SK-N-SH (cell line): ENCODE measurements at regions not wholly inside any gene's neighbourhood (a gene's known extent, or its start where the extent isn't known, plus 50 kb on each side); places are given as distances from the start of the nearest gene placed in this dataset.

Experiments used
- CTCF ChIA-PET: fragments of 300-600, 350-600 bp; formaldehyde crosslinking; extraction: SDS; loops from one replicate; lab custom pipeline; 2021; lab: Yijun Ruan, JAX
- POLR2A ChIA-PET: fragments of 350-600 bp; sonication (Branson Sonifier 250); formaldehyde crosslinking; extraction: SDS; loops from one replicate; lab custom pipeline; 2020; ENCODE audit warnings: antibody characterized with exemption, inconsistent platforms; lab: Yijun Ruan, JAX
- DNase-seq: peaks from one replicate; pipeline ENCODE4 v3.0.0; 2012
- H2AFZ ChIP-seq: fragments of 200-600 bp; sonication (generic); 2 replicates; pipeline ENCODE4 v1.8.1; 2016; ENCODE audit warnings: antibody characterized with exemption, mild to moderate bottlenecking, low read depth
- H3F3A ChIP-seq: fragments of 200-600 bp; sonication (generic); replicated peaks from 2 replicates; pipeline ENCODE3; 2016; ENCODE audit warnings: antibody characterized with exemption, mild to moderate bottlenecking; ENCODE audit not compliant: insufficient read depth
- H3K27ac ChIP-seq, 2 experiments: fragments of 200-500 bp in 1 of 2; fragments of 200-600 bp in 1 of 2; sonication (Bioruptor generic) in 1 of 2; sonication (generic), shearing (Covaris generic) in 1 of 2; 2 replicates each; pipeline versions ENCODE4 v1.5.1 to v1.6.1; 2014 to 2016; ENCODE audit warnings: low read depth in 2 of 2, inconsistent platforms in 1 of 2, low read length in 1 of 2, mild to moderate bottlenecking in 1 of 2, mixed read lengths in 1 of 2
- H3K27me3 ChIP-seq: fragments of 200-600 bp; sonication (generic), shearing (Covaris generic); 2 replicates; pipeline ENCODE4 v1.6.1; 2016; ENCODE audit warnings: mixed run types; ENCODE audit not compliant: insufficient read depth
- H3K36me3 ChIP-seq, 2 experiments: fragments of 200-500 bp in 1 of 2; fragments of 200-600 bp in 1 of 2; sonication (Bioruptor generic) in 1 of 2; sonication (generic) in 1 of 2; replicated peaks in 1 of 2; 2 replicates each; pipeline versions ENCODE3 to v1.5.1; 2014 to 2016; ENCODE audit warnings: low read length in 1 of 2, mild to moderate bottlenecking in 1 of 2; ENCODE audit not compliant: insufficient read depth in 2 of 2, control insufficient read depth in 1 of 2
- H3K4me1 ChIP-seq, 2 experiments: fragments of 200-500 bp in 1 of 2; fragments of 200-600 bp in 1 of 2; sonication (Bioruptor generic) in 1 of 2; sonication (generic), shearing (Covaris generic) in 1 of 2; 2 replicates each; pipeline versions ENCODE4 v1.5.1 to v1.6.1; 2014 to 2016; ENCODE audit warnings: low read depth in 1 of 2, low read length in 1 of 2, mixed run types in 1 of 2; ENCODE audit not compliant: insufficient read depth in 2 of 2, control insufficient read depth in 1 of 2
- H3K4me2 ChIP-seq: fragments of 200-600 bp; sonication (generic), shearing (Covaris generic); 2 replicates; pipeline ENCODE4 v1.6.1; 2017; ENCODE audit warnings: mixed run types
- H3K4me3 ChIP-seq, 2 experiments: fragments of 200-500 bp in 1 of 2; fragments of 200-600 bp in 1 of 2; sonication (Bioruptor generic) in 1 of 2; sonication (generic), shearing (Covaris generic) in 1 of 2; 2 replicates each; pipeline versions ENCODE4 v1.5.1 to v1.8.1; 2014 to 2016; ENCODE audit warnings: low read depth in 2 of 2, inconsistent platforms in 1 of 2, low read length in 1 of 2, mild to moderate bottlenecking in 1 of 2, mixed read lengths in 1 of 2, moderate library complexity in 1 of 2
- H3K79me2 ChIP-seq: fragments of 200-600 bp; sonication (generic); 2 replicates; pipeline ENCODE4 v1.8.1; 2017; ENCODE audit warnings: mild to moderate bottlenecking; ENCODE audit not compliant: insufficient read depth
- H3K9ac ChIP-seq: fragments of 200-600 bp; sonication (generic); 2 replicates; pipeline ENCODE4 v1.6.1; 2017; ENCODE audit warnings: mixed run types
- H3K9me2 ChIP-seq: fragments of 200-600 bp; sonication (generic); 2 replicates; pipeline ENCODE4 v1.6.1; 2017; ENCODE audit warnings: mixed run types
- H3K9me3 ChIP-seq: fragments of 200-600 bp; sonication (generic); 2 replicates; pipeline ENCODE4 v1.6.1; 2017; ENCODE audit warnings: mixed run types, mild to moderate bottlenecking, moderate library complexity
- H4K20me1 ChIP-seq: fragments of 200-600 bp; sonication (generic); 2 replicates; pipeline ENCODE4 v1.6.1; 2017; ENCODE audit warnings: mild to moderate bottlenecking, mixed run types; ENCODE audit not compliant: insufficient read depth
- CHD2 ChIP-seq: fragments of 150-350 bp; IDR thresholded peaks from 2 replicates; pipeline ENCODE4 v1.6.1; 2018; ENCODE audit warnings: low read length; ENCODE audit not compliant: partially characterized antibody
- ELF1 ChIP-seq: IDR thresholded peaks from 2 replicates; pipeline ENCODE4 v1.4.0; 2012
- FOSL2 ChIP-seq: IDR thresholded peaks from 2 replicates; pipeline ENCODE4 v1.4.0; 2012; ENCODE audit warnings: low read depth, mild to moderate bottlenecking, moderate library complexity, borderline replicate concordance
- FOXM1 ChIP-seq: IDR thresholded peaks from 2 replicates; pipeline ENCODE4 v1.4.0; 2012; ENCODE audit warnings: low read depth, mild to moderate bottlenecking
- JUND ChIP-seq: IDR thresholded peaks from 2 replicates; pipeline ENCODE4 v1.4.0; 2012
- MEF2A ChIP-seq: IDR thresholded peaks from 2 replicates; pipeline ENCODE4 v1.4.0; 2012; ENCODE audit warnings: low read depth, borderline replicate concordance
- NFIC ChIP-seq: IDR thresholded peaks from 2 replicates; pipeline ENCODE4 v1.4.0; 2012; ENCODE audit warnings: borderline replicate concordance
- NRF1 ChIP-seq: IDR thresholded peaks from 2 replicates; pipeline ENCODE4 v1.6.1; 2012; ENCODE audit warnings: low read depth, mild to moderate bottlenecking, low read length
- POLR2AphosphoS5 ChIP-seq: IDR thresholded peaks from 2 replicates; pipeline ENCODE4 v1.6.1; 2012; ENCODE audit warnings: low read depth, low read length
- RAD21 ChIP-seq: IDR thresholded peaks from 2 replicates; pipeline ENCODE4 v1.6.1; 2012; ENCODE audit warnings: mild to moderate bottlenecking, low read length
- RCOR1 ChIP-seq: fragments of 150-350 bp; IDR thresholded peaks from 2 replicates; pipeline ENCODE4 v1.6.1; 2017; ENCODE audit warnings: antibody characterized with exemption, low read length
- REST ChIP-seq: IDR thresholded peaks from 2 replicates; pipeline ENCODE4 v1.6.1; 2012; ENCODE audit warnings: mild to moderate bottlenecking, low read depth, low read length, moderate library complexity
- RXRA ChIP-seq: IDR thresholded peaks from 2 replicates; pipeline ENCODE4 v1.4.0; 2012; ENCODE audit warnings: low read depth, mild to moderate bottlenecking, borderline replicate concordance
- SIN3A ChIP-seq: IDR thresholded peaks from 2 replicates; pipeline ENCODE4 v1.6.1; 2012; ENCODE audit warnings: low read depth, mild to moderate bottlenecking, low read length, moderate library complexity, borderline replicate concordance
- SMC3 ChIP-seq: IDR thresholded peaks from 2 replicates; pipeline ENCODE4 v1.6.1; 2012; ENCODE audit warnings: low read depth, low read length, improper control_type of control experiment
- TEAD4 ChIP-seq: IDR thresholded peaks from 2 replicates; pipeline ENCODE4 v1.4.0; 2012; ENCODE audit warnings: mild to moderate bottlenecking, borderline replicate concordance; ENCODE audit not compliant: insufficient read depth
- USF1 ChIP-seq: IDR thresholded peaks from 2 replicates; pipeline ENCODE4 v1.4.0; 2012; ENCODE audit warnings: low read depth, borderline replicate concordance
- ZBTB33 ChIP-seq: IDR thresholded peaks from 2 replicates; pipeline ENCODE4 v1.4.0; 2012; ENCODE audit warnings: low read depth, borderline replicate concordance
- WGBS: methylation state at CpG from one replicate; pipeline ENCODE4 v1.1.6; 2017; ENCODE audit warnings: low lambda C conversion rate; 5-methylcytosine and 5-hydroxymethylcytosine counted together

GRCh38 chr5:125461641-125462072 lies 715.2 kb upstream of the ZNF608 start:
- Histone ChIP-seq H3K9me3 (0 out of 2 replicates have a peak, but pooled peaks cover 5% of the 10 kb centered on the region), H4K20me1 (no peaks in the 10 kb centered on the region), H3K4me2 (no peak overlapping the region), H3K27me3 (no peaks in the 10 kb centered on the region), H3K4me3 (no peak overlapping the region), H3F3A (no peaks in the 10 kb centered on the region), H3K79me2 (no peaks in the 10 kb centered on the region), H3K36me3 (no peaks in the 10 kb centered on the region), H3K4me1 (peaks cover 0 to 2% of the 10 kb centered on the region in 2 experiments; a peak in 1 of 4 replicates), H2AFZ (no peak overlapping the region), H3K9ac (no peak overlapping the region), H3K27ac (no peak overlapping the region), H3K9me2 (0 out of 2 replicates have a peak, but pooled peaks cover 3% of the 10 kb centered on the region)
- DNase-seq = no peak
- POLR2A ChIA-PET = no interaction called here
- CTCF ChIA-PET = interaction anchor here (0.7 kb wide), 1 partner anchor 59 kb away, joined by 3 read pairs; no protein-coding TSS in a partner anchor
- TF ChIP-seq FOSL2 (no peak), RXRA (no peak), MEF2A (no peak), USF1 (no peak), JUND (no peak), RAD21 (no peak), ELF1 (no peak), NRF1 (no peak), TEAD4 (no peak), REST (no peak), NFIC (no peak), FOXM1 (no peak), POLR2AphosphoS5 (no peak), RCOR1 (no peak), ZBTB33 (no peak), CHD2 (no peak), SIN3A (no peak), SMC3 (no peak)
- 73% methylated on average over 5 of the region's 5 CpGs for WGBS
